ENCODE measurements at regions not wholly inside any gene's neighbourhood (a gene's known extent, or its start where the extent isn't known, plus 50 kb on each side); places are given as distances from the start of the nearest gene placed in this dataset.

DNA sequence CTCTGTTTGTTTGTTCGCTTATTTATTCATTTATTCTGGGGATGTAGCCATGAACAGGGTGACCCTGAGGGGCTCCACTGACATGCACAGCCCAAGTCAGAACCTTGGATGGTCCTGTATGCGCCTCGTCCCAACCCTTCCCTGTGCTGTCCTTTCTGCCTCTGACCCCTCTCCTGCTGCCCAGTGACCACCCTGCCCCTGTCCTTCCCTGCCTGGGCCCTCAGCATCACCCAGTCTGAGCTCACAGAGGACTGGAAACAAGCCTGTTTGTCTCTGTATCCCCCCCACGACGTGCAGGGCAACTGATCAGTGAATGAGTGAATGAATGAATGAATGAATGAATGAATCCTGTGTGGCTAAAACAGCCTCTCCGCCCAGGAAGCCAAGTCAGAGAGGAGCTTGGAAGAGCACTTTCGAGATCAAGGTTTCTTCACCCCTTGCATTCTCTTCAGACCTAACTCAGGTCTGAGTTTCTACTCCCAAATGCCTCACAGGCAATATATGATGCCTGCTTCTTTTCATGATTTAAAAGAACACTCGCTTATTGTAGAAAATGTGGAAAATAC lies 157.7 kb downstream of the SMAD6 start:
- TF ChIP-seq TAF1 (IDR thresholded peaks at IDR 0.05; ENCODE audit: low read depth), result no peak
- TF ChIP-seq NFIC (IDR thresholded peaks at IDR 0.05), result no peak
- TF ChIP-seq TEAD4 (IDR thresholded peaks at IDR 0.05), result no peak

DNA sequence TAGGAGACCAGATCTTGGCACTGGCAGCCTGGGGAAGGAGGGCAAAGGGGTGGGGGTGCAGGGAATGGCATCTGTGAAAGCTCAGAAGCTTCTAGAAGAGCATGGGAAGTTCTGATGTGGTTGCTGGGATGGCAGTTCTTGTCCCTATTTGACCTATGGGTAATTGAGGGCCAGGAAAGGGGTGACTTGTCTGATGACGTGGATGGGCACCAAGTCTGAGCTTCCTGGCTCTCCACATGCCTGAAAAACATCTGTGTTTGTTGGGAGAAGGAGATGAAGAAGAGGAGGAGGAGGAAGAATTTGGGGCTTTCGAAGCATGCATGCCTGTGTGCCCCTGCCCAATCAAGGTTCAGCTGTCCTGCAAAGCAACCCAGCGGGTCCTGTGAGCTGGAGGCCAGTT lies 158.8 kb downstream of the SMAD6 start:
- TF ChIP-seq, protein P1, sequence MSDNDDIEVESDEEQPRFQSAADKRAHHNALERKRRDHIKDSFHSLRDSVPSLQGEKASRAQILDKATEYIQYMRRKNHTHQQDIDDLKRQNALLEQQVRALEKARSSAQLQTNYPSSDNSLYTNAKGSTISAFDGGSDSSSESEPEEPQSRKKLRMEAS (IDR thresholded peaks at IDR 0.05), result no peak

DNA sequence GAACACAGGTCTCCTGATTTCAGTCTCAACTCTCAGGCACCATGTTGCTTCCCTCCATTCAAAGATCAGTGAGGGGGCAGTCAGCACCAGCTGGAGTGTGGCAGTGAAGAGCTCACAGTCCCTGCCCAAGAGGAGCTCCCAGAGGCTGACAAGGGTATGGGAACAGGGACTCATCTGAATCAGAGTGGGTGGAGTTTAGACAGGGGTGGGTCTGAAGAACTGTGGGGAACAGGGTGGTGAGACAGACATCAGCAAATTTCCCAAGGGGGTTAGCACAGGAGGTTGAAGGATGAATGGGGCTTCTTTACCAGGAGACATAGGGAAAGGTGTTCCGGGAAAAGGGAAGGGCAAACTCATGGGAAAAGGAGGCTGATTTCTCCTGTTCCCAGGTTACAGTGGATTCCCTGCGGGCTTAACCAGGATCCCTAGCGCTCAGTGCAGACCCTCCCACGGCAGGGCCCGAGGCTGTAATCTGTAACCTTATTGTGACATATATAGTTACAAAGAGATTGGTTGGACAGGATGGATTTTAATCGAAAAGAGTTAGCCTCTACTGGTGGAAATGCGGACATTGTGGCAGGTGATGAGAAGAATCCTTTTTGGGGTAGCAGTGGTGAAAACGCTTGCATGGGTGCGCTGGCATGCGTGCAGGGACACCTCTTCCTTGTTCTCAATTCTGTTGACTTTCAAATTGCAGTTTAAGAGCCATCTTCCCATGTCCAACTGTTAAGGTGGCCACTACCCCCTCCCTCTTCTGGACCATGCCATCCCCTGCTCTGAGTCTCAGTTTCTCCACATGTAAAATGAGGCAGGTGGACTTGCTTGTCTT lies 160.3 kb downstream of the SMAD6 start:
- TF ChIP-seq, protein P2, sequence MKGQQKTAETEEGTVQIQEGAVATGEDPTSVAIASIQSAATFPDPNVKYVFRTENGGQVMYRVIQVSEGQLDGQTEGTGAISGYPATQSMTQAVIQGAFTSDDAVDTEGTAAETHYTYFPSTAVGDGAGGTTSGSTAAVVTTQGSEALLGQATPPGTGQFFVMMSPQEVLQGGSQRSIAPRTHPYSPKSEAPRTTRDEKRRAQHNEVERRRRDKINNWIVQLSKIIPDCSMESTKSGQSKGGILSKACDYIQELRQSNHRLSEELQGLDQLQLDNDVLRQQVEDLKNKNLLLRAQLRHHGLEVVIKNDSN (IDR thresholded peaks at IDR 0.05), result no peak
- no peak for TF ChIP-seq RAD21 (IDR thresholded peaks at IDR 0.05; ENCODE audit: low read depth)
- no peak for TF ChIP-seq FOXM1 (IDR thresholded peaks at IDR 0.05; ENCODE audit: borderline replicate concordance, low read depth)
- TF ChIP-seq EP300 (IDR thresholded peaks at IDR 0.05; ENCODE audit: borderline replicate concordance), result no peak
- no peak for TF ChIP-seq YY1 (IDR thresholded peaks at IDR 0.05; ENCODE audit: low read depth)
- no peak for TF ChIP-seq CEBPB (IDR thresholded peaks at IDR 0.05)
- TF ChIP-seq, protein P3, sequence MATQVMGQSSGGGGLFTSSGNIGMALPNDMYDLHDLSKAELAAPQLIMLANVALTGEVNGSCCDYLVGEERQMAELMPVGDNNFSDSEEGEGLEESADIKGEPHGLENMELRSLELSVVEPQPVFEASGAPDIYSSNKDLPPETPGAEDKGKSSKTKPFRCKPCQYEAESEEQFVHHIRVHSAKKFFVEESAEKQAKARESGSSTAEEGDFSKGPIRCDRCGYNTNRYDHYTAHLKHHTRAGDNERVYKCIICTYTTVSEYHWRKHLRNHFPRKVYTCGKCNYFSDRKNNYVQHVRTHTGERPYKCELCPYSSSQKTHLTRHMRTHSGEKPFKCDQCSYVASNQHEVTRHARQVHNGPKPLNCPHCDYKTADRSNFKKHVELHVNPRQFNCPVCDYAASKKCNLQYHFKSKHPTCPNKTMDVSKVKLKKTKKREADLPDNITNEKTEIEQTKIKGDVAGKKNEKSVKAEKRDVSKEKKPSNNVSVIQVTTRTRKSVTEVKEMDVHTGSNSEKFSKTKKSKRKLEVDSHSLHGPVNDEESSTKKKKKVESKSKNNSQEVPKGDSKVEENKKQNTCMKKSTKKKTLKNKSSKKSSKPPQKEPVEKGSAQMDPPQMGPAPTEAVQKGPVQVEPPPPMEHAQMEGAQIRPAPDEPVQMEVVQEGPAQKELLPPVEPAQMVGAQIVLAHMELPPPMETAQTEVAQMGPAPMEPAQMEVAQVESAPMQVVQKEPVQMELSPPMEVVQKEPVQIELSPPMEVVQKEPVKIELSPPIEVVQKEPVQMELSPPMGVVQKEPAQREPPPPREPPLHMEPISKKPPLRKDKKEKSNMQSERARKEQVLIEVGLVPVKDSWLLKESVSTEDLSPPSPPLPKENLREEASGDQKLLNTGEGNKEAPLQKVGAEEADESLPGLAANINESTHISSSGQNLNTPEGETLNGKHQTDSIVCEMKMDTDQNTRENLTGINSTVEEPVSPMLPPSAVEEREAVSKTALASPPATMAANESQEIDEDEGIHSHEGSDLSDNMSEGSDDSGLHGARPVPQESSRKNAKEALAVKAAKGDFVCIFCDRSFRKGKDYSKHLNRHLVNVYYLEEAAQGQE (IDR thresholded peaks at IDR 0.05; ENCODE audit: low read depth), result no peak
- TF ChIP-seq, protein P1 (IDR thresholded peaks at IDR 0.05), result no peak
- TF ChIP-seq CREB1 (IDR thresholded peaks at IDR 0.05; ENCODE audit: low read depth), result no peak
- no peak for TF ChIP-seq TEAD4 (IDR thresholded peaks at IDR 0.05)
- no peak for TF ChIP-seq TAF1 (IDR thresholded peaks at IDR 0.05; ENCODE audit: low read depth)
- TF ChIP-seq ZBTB7A (IDR thresholded peaks at IDR 0.05; ENCODE audit: low read depth), result no peak
- no peak for TF ChIP-seq EGR1 (IDR thresholded peaks at IDR 0.05)
- TF ChIP-seq TCF12 (IDR thresholded peaks at IDR 0.05; ENCODE audit: low read depth), result no peak
- no peak for TF ChIP-seq NFIC (IDR thresholded peaks at IDR 0.05)

DNA sequence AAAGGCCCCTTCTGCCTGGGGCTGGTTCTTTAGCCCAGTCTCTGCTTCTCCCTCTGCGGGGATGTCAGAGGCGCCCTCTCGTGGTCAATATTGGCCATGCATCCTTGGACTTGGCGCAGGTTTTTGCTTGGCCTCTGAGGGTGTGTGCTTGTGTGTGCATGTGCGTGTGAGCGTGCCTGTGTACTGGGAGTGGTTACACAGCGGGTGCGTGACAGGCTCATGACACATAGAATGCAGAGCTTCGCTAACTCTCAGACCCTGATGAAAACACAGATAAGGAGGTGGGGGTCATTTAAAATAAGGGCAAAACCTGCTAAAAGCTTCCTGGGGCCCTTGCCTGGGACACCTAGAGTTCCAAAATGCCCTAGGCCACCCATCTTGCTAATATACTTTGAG lies 160.9 kb downstream of the SMAD6 start:
- TF ChIP-seq CREB1 (IDR thresholded peaks at IDR 0.05; ENCODE audit: low read depth) (no peak), TCF12 (IDR thresholded peaks at IDR 0.05; ENCODE audit: low read depth) (no peak), RAD21 (IDR thresholded peaks at IDR 0.05; ENCODE audit: low read depth) (peak; percentile 84)
- TF ChIP-seq, protein P2 (IDR thresholded peaks at IDR 0.05), result 0 out of 2 replicates have a peak, but pooled peaks have one; percentile 4

DNA sequence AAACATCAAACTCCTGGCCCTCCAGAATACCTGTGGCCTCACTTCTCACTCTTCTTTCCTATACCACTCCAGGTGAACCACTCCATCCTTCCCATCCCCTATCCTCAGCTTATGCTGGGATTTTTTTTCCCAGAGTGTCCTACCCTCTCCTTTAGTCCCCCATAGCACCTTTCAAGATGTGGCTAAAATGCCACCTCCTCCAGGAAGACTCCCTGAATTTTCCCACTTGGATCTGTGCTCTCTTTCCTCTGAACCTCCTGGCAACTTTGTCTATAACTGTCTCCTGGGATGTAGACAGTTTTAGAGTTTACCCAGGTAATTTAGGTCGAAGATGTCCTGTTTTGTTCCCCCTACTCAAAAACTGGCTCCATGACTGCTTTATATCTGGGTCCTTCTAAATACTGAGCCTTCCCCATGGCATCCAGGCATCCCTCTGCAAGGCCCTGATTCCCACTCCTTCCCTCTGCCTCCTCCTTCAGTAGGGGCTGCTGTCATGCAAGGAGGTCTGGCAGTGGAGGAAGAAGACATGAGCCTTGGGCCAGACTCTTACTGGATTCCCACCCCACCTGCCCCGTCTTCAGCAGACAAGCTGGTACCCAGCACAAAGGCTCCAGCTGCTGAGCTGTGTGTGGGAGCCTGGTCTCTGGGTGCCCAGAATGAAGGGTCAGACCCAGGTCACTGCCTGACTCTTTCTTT lies 161.5 kb downstream of the SMAD6 start:
- TF ChIP-seq RAD21 (IDR thresholded peaks at IDR 0.05; ENCODE audit: low read depth), result no peak
- no peak for TF ChIP-seq TAF1 (IDR thresholded peaks at IDR 0.05; ENCODE audit: low read depth)
- TF ChIP-seq YY1 (IDR thresholded peaks at IDR 0.05; ENCODE audit: low read depth), result no peak
- TF ChIP-seq, protein P1 (IDR thresholded peaks at IDR 0.05), result no peak
- no peak for TF ChIP-seq CEBPB (IDR thresholded peaks at IDR 0.05)
- TF ChIP-seq, protein P2 (IDR thresholded peaks at IDR 0.05), result no peak
- TF ChIP-seq EP300 (IDR thresholded peaks at IDR 0.05; ENCODE audit: borderline replicate concordance), result no peak

DNA sequence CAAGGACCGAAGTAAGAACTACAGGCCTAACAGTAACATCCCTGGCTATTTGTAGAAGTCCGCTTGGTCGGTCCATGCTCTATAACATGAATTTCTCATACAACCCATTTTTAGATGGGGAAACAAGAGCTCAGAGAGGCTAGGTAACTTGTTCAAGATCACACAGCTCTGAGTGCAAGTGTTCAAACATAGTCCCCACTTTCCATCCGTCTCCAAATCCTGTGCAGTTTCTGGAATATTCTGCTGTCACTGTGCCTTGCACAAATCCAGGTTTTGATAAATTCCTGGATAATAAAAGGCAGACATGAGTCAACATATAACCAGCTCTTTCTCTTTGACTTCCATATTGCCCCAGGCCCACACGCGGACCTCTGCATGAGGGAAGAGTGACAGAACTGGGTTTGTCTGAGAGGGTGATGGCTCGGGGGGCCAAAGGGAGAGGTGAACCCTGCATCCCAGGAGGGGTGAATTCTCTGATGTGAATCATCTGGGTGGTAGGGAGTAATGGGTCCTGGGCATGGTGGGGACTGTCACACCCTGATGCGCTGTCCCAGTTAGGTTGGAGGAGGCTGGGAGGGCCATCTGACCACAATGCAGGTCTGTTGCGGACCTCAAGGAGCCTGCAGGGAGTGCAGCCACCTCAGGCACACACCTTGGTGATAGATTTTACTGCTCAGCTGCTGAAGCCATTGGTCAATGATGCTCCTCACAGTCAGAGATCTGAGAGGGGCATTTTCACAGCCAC lies 162.2 kb downstream of the SMAD6 start:
- TF ChIP-seq, protein P2 (IDR thresholded peaks at IDR 0.05), result no peak
- TF ChIP-seq YY1 (IDR thresholded peaks at IDR 0.05; ENCODE audit: low read depth), result no peak
- TF ChIP-seq TAF1 (IDR thresholded peaks at IDR 0.05; ENCODE audit: low read depth), result no peak
- TF ChIP-seq CREB1 (IDR thresholded peaks at IDR 0.05; ENCODE audit: low read depth), result no peak
- no peak for TF ChIP-seq EGR1 (IDR thresholded peaks at IDR 0.05)
- TF ChIP-seq, protein P1 (IDR thresholded peaks at IDR 0.05), result no peak
- no peak for TF ChIP-seq EP300 (IDR thresholded peaks at IDR 0.05; ENCODE audit: borderline replicate concordance)
- TF ChIP-seq FOXM1 (IDR thresholded peaks at IDR 0.05; ENCODE audit: borderline replicate concordance, low read depth), result no peak
- TF ChIP-seq, protein P3 (IDR thresholded peaks at IDR 0.05; ENCODE audit: low read depth), result no peak
- no peak for TF ChIP-seq ZBTB7A (IDR thresholded peaks at IDR 0.05; ENCODE audit: low read depth)
- no peak for TF ChIP-seq TCF12 (IDR thresholded peaks at IDR 0.05; ENCODE audit: low read depth)
